H1 (cell line): ENCODE measurements at regions not wholly inside any gene's neighbourhood (a gene's known extent, or its start where the extent isn't known, plus 50 kb on each side); places are given as distances from the start of the nearest gene placed in this dataset.

Source experiments
- CTCF ChIA-PET: fragments of 300-600 bp; sonication (Branson Sonifier 250); formaldehyde crosslinking; loops from one replicate; lab custom pipeline; 2021; ENCODE audit not compliant: partially characterized antibody; lab: Charles Lee
- POLR2A ChIA-PET: fragments of 300-600 bp; sonication (Branson Sonifier 250); formaldehyde crosslinking; loops from one replicate; lab custom pipeline; 2021; ENCODE audit warnings: inconsistent platforms; ENCODE audit not compliant: partially characterized antibody; lab: Charles Lee
- DNase-seq, 2 experiments: peaks; one replicate each; pipeline versions ENCODE4 v3.0.0 to v3.0.0-alpha.2; 2010 to 2022; ENCODE audit warnings: low spot score in 2 of 2, low read depth in 1 of 2, mixed read lengths in 1 of 2
- FAIRE-seq: peaks from 2 replicates; lab custom pipeline; 2011; peaks lifted over from hg19 to GRCh38; lab: Jason Lieb, UNC
- H2AFZ ChIP-seq: 2 replicates; pipeline ENCODE4 v1.8.1; 2012; ENCODE audit warnings: low read length, inconsistent platforms
- H2AK5ac ChIP-seq: 2 replicates; pipeline ENCODE4 v1.6.1; 2013; ENCODE audit warnings: low read depth, low read length
- H2BK120ac ChIP-seq: replicated peaks from 2 replicates; pipeline ENCODE3; 2013; ENCODE audit warnings: low read depth, low read length, inconsistent platforms
- H2BK12ac ChIP-seq: 2 replicates; pipeline ENCODE4 v1.6.1; 2013; ENCODE audit warnings: low read depth, low read length
- H2BK15ac ChIP-seq: 2 replicates; pipeline ENCODE4 v1.6.1; 2013; ENCODE audit warnings: low read length
- H2BK20ac ChIP-seq: 2 replicates; pipeline ENCODE4 v1.6.1; 2013; ENCODE audit warnings: low read length
- H2BK5ac ChIP-seq: 2 replicates; pipeline ENCODE4 v1.6.1; 2013; ENCODE audit warnings: low read depth, low read length
- H3K14ac ChIP-seq: 2 replicates; pipeline ENCODE4 v1.6.1; 2013; ENCODE audit warnings: inconsistent platforms; ENCODE audit not compliant: insufficient read length
- H3K18ac ChIP-seq: 2 replicates; pipeline ENCODE4 v1.6.1; 2013; ENCODE audit warnings: low read length; ENCODE audit errors: extremely low read depth
- H3K23ac ChIP-seq: 2 replicates; pipeline ENCODE4 v1.6.1; 2013; ENCODE audit warnings: inconsistent platforms; ENCODE audit not compliant: insufficient read length
- H3K23me2 ChIP-seq: 2 replicates; pipeline ENCODE4 v1.6.1; 2013; ENCODE audit warnings: low read depth, low read length
- H3K27ac ChIP-seq: 2 replicates; pipeline ENCODE4 v1.6.1; 2011; ENCODE audit warnings: low read depth, low read length, inconsistent platforms
- H3K27me3 ChIP-seq, 4 experiments: replicated peaks in 1 of 4; 1 replicate in 1 of 4; 2 replicates in 3 of 4; pipeline versions ENCODE4 v1.6.1 to v1.8.1; 2011 to 2013; ENCODE audit warnings: low read length in 3 of 4, mild to moderate bottlenecking in 3 of 4, inconsistent platforms in 2 of 4, mixed read lengths in 2 of 4, moderate library complexity in 1 of 4; ENCODE audit not compliant: control insufficient read depth in 3 of 4, insufficient read depth in 3 of 4; ENCODE audit errors: extremely low read depth in 1 of 4
- H3K36me3 ChIP-seq, 4 experiments: 2 replicates each; pipeline versions ENCODE4 v1.6.1 to v1.8.1; 2011 to 2013; ENCODE audit warnings: mild to moderate bottlenecking in 4 of 4, low read length in 3 of 4, moderate library complexity in 2 of 4, control low read depth in 1 of 4, inconsistent platforms in 1 of 4; ENCODE audit not compliant: insufficient read depth in 4 of 4, control insufficient read depth in 2 of 4
- H3K4ac ChIP-seq: replicated peaks from 2 replicates; pipeline ENCODE3; 2013; ENCODE audit warnings: low read length, low read depth, mixed read lengths, inconsistent platforms; ENCODE audit not compliant: insufficient read length
- H3K4me1 ChIP-seq, 4 experiments: replicated peaks in 1 of 4; 1 replicate in 1 of 4; 2 replicates in 3 of 4; pipeline versions ENCODE4 v1.6.1 to v1.8.1; 2011 to 2013; ENCODE audit warnings: low read length in 3 of 4, inconsistent platforms in 2 of 4, mixed read lengths in 1 of 4; ENCODE audit not compliant: insufficient read depth in 4 of 4, control insufficient read depth in 3 of 4
- H3K4me2 ChIP-seq, 2 experiments: 2 replicates each; pipeline versions ENCODE4 v1.6.1 to v1.8.1; 2011 to 2013; ENCODE audit warnings: low read depth in 2 of 2, low read length in 2 of 2, control low read depth in 1 of 2, inconsistent platforms in 1 of 2, mild to moderate bottlenecking in 1 of 2; ENCODE audit not compliant: insufficient read depth in 1 of 2
- H3K4me3 ChIP-seq, 4 experiments: fragments of 200-600, 300-600 bp in 1 of 4; sonication (generic), shearing (Covaris generic), sonication (Bioruptor Twin) in 1 of 4; 2 replicates each; pipeline versions ENCODE4 v1.5.1 to v1.8.1; 2011 to 2016; ENCODE audit warnings: low read length in 4 of 4, low read depth in 3 of 4, control low read depth in 2 of 4, inconsistent platforms in 2 of 4, mild to moderate bottlenecking in 2 of 4, mixed read lengths in 1 of 4, moderate library complexity in 1 of 4; ENCODE audit not compliant: insufficient read depth in 2 of 4; ENCODE audit errors: extremely low read depth in 1 of 4
- H3K56ac ChIP-seq: replicated peaks from 2 replicates; pipeline ENCODE3; 2013; ENCODE audit warnings: low read depth, mild to moderate bottlenecking, mixed read lengths, low read length, inconsistent platforms; ENCODE audit not compliant: insufficient read length
- H3K79me1 ChIP-seq: 2 replicates; pipeline ENCODE4 v1.6.1; 2013; ENCODE audit warnings: low read depth, low read length, control low read depth
- H3K79me2 ChIP-seq, 2 experiments: 2 replicates each; pipeline versions ENCODE4 v1.6.1 to v1.8.1; 2012 to 2013; ENCODE audit warnings: low read length in 2 of 2, mild to moderate bottlenecking in 2 of 2, inconsistent platforms in 1 of 2; ENCODE audit not compliant: insufficient read depth in 2 of 2, control insufficient read depth in 1 of 2
- H3K9ac ChIP-seq, 4 experiments: replicated peaks in 1 of 4; 1 replicate in 1 of 4; 2 replicates in 3 of 4; pipeline versions ENCODE4 v1.6.1 to v1.8.1; 2011 to 2013; ENCODE audit warnings: low read depth in 3 of 4, low read length in 3 of 4, control low read depth in 2 of 4, mild to moderate bottlenecking in 2 of 4, moderate library complexity in 2 of 4, inconsistent platforms in 1 of 4; ENCODE audit errors: extremely low read depth in 1 of 4
- H3K9me3 ChIP-seq, 2 experiments: 2 replicates each; pipeline versions ENCODE4 v1.6.1 to v1.8.1; 2012 to 2013; ENCODE audit warnings: mild to moderate bottlenecking in 2 of 2, moderate library complexity in 2 of 2, control low read depth in 1 of 2, inconsistent platforms in 1 of 2, low read depth in 1 of 2, low read length in 1 of 2, mixed read lengths in 1 of 2; ENCODE audit not compliant: insufficient read depth in 2 of 2
- H4K20me1 ChIP-seq, 2 experiments: replicated peaks in 1 of 2; 2 replicates each; pipeline versions ENCODE3 to v1.8.1; 2011 to 2013; ENCODE audit warnings: inconsistent platforms in 2 of 2, low read length in 2 of 2, mild to moderate bottlenecking in 1 of 2; ENCODE audit not compliant: insufficient read depth in 2 of 2, control insufficient read depth in 1 of 2
- H4K5ac ChIP-seq: 2 replicates; pipeline ENCODE4 v1.6.1; 2013; ENCODE audit warnings: low read length, low read depth, mixed read lengths, inconsistent platforms; ENCODE audit not compliant: insufficient read length
- H4K8ac ChIP-seq: 2 replicates; pipeline ENCODE4 v1.8.0; 2013; ENCODE audit warnings: mild to moderate bottlenecking, moderate library complexity, low read length, inconsistent platforms; ENCODE audit not compliant: insufficient read depth; ENCODE audit errors: extremely low read depth
- H4K91ac ChIP-seq: replicated peaks from 2 replicates; pipeline ENCODE3; 2013; ENCODE audit warnings: low read length, mixed read lengths, inconsistent platforms; ENCODE audit not compliant: insufficient read length
- ATF2 ChIP-seq: IDR thresholded peaks from 2 replicates; pipeline ENCODE4 v1.6.1; 2012; ENCODE audit warnings: low read length, inconsistent platforms
- BCL11A ChIP-seq, 2 experiments: IDR thresholded peaks; one replicate each; pipeline ENCODE4 v1.6.1; 2011; ENCODE audit warnings: low read depth in 2 of 2, low read length in 2 of 2, mild to moderate bottlenecking in 2 of 2
- CBX5 ChIP-seq: fragments of 300-800, 300-1000 bp; sonication (generic); IDR thresholded peaks from 2 replicates; pipeline ENCODE4 v1.7.1; 2016; ENCODE audit warnings: antibody characterized with exemption, low read length, low read depth
- CHD1 ChIP-seq: IDR thresholded peaks from 2 replicates; pipeline ENCODE4 v1.6.1; 2012; ENCODE audit warnings: low read depth, low read length, improper control_type of control experiment
- TEAD4 ChIP-seq: IDR thresholded peaks from 2 replicates; pipeline ENCODE4 v1.6.1; 2012; ENCODE audit warnings: low read depth, low read length, inconsistent platforms, mixed read lengths
- WGBS, 2 experiments: shearing (Covaris generic) in 1 of 2; methylation state at CpG; one replicate each; pipeline versions ENCODE4 v1.1.6 to v1.1.7; 2013 to 2015; ENCODE audit warnings: low lambda C conversion rate in 2 of 2, mixed read lengths in 2 of 2, inconsistent platforms in 1 of 2, low coverage in 1 of 2, missing lambda C conversion rate in 1 of 2; ENCODE audit not compliant: insufficient replicate concordance in 2 of 2, insufficient coverage in 1 of 2, insufficient read length in 1 of 2; ENCODE audit errors: extremely low coverage in 1 of 2, missing lambda C conversion rate in 1 of 2; 5-methylcytosine and 5-hydroxymethylcytosine counted together

DNA sequence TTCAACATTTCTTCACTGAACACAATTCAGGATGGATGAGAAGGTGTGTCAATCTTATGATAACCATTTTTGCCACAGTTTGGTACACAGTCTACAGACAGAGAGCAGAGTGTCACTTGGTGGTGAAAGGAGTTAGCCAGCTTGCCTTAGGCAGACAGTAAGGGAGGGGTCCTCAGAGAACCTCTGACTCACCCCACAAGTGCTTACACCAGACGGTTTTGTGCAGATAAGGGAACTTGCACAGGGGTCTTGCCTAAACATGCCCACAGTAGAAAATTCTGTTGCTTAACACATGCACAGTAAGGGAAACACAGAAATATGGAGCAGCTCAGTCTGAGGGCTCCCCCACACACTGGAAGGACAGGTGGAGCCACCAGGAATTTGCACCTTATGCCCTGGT lies 204.5 kb upstream of the CDH8 start:
- no peaks in the 10 kb centered on the region for H3K36me3 ChIP-seq
- TF ChIP-seq CHD1 (no peak), TEAD4 (no peak), CBX5 (no peak), BCL11A (IDR thresholded peaks at IDR 0.05; ENCODE audit: low read depth in 2 of 2, low read length in 2 of 2) (no peak), ATF2 (no peak)
- DNase-seq (no peak), FAIRE-seq (no peak)
- H3K23me2 ChIP-seq = no peaks in the 10 kb centered on the region
- no peak overlapping the region for H4K8ac ChIP-seq
- H4K91ac ChIP-seq = no peak overlapping the region
- H3K79me2 ChIP-seq = no peaks in the 10 kb centered on the region
- H3K56ac ChIP-seq = no peak overlapping the region
- H3K18ac ChIP-seq = 0 out of 2 replicates have a peak overlapping the region, but pooled peaks have one; percentile 39
- H2AK5ac ChIP-seq = no peak overlapping the region
- H2BK15ac ChIP-seq = no peak overlapping the region
- H2BK12ac ChIP-seq = no peak overlapping the region; the same call in 1 of the 2 replicates
- H3K14ac ChIP-seq = no peak overlapping the region
- H2BK5ac ChIP-seq = 0 out of 2 replicates have a peak overlapping the region, but pooled peaks have one; percentile 49
- peak overlapping the region; percentile 67 for H2AFZ ChIP-seq
- H3K4me1 ChIP-seq = peaks cover 0 to 10% (median 8%) of the 10 kb centered on the region in 4 experiments; a peak in 6 of 7 replicates
- H3K4ac ChIP-seq = no peak overlapping the region
- no peak overlapping the region for H3K23ac ChIP-seq
- WGBS, 2 experiments = 68% methylated on average over 1 of the region's 1 CpG; no CpG with 5 or more reads in 1 of the 2 experiments
- no peak overlapping the region for H4K5ac ChIP-seq
- H2BK20ac ChIP-seq = peak overlapping the region; percentile 87; the same call in 1 of the 2 replicates
- no peak overlapping the region for H2BK120ac ChIP-seq
- H3K9me3 ChIP-seq = no peaks in the 10 kb centered on the region
- no peaks in the 10 kb centered on the region for H3K27me3 ChIP-seq
- CTCF ChIA-PET = interaction anchor here (1.3 to 2.0 kb wide), 6 partner anchors 8 to 123 kb away, joined by 3 to 7 read pairs (median 4); no protein-coding TSS in a partner anchor
- POLR2A ChIA-PET = no interaction called here
- H3K79me1 ChIP-seq = no peaks in the 10 kb centered on the region
- H3K4me2 ChIP-seq = no peak overlapping the region
- no peak overlapping the region for H3K4me3 ChIP-seq
- H4K20me1 ChIP-seq = no peaks in the 10 kb centered on the region
- no peak overlapping the region for H3K9ac ChIP-seq
- no peak overlapping the region for H3K27ac ChIP-seq
